K562 (cell line): ENCODE measurements at regions not wholly inside any gene's neighbourhood (a gene's known extent, or its start where the extent isn't known, plus 50 kb on each side); places are given as distances from the start of the nearest gene placed in this dataset.

Source experiments
- ATF6 ChIP-seq: sonication (generic); formaldehyde crosslinking; IDR thresholded peaks from 2 replicates; pipeline ENCODE4 v1.4.0; 2020; ENCODE audit warnings: mild to moderate bottlenecking, missing genetic modification reagents
- CBFA2T3 ChIP-seq: fragments of 450-650 bp; IDR thresholded peaks from 2 replicates; pipeline ENCODE4 v1.6.1; 2017
- EGR1 ChIP-seq: fragments of 450-650 bp; conservative IDR thresholded peaks from 2 replicates; pipeline ENCODE4 v1.6.1; 2017; ENCODE audit warnings: mild to moderate bottlenecking
- KDM1A ChIP-seq, 2 experiments: fragments of 450-650 bp; IDR thresholded peaks; 2 replicates each; pipeline ENCODE4 v1.6.1; 2016; ENCODE audit warnings: mild to moderate bottlenecking in 2 of 2
- SP1 ChIP-seq: sonication (generic); formaldehyde crosslinking; IDR thresholded peaks from 2 replicates; pipeline ENCODE4 v1.8.1; 2022; ENCODE audit warnings: mild to moderate bottlenecking, missing genetic modification reagents
- ZBTB40 ChIP-seq, 2 experiments: fragments of 450-650 bp in 1 of 2; sonication (generic) in 1 of 2; formaldehyde crosslinking in 1 of 2; IDR thresholded peaks; 2 replicates each; pipeline versions ENCODE4 v1.7.1 to v1.9.0; 2016 to 2022; ENCODE audit warnings: inconsistent platforms in 1 of 2, mild to moderate bottlenecking in 1 of 2, missing genetic modification reagents in 1 of 2
- ZBTB9 ChIP-seq: fragments of 450-650 bp; formaldehyde crosslinking; IDR thresholded peaks from 2 replicates; pipeline ENCODE4 v1.4.0; 2020; ENCODE audit warnings: mild to moderate bottlenecking, moderate library complexity

GRCh38 chr1:229158341-229158921 lies 112.5 kb upstream of the RAB4A start (continued):
- TF ChIP-seq ZBTB40 (IDR thresholded peaks at IDR 0.05), result no peak
- no peak for TF ChIP-seq ZBTB40 (CRISPR knock-in tag; IDR thresholded peaks at IDR 0.05)
- TF ChIP-seq KDM1A (IDR thresholded peaks at IDR 0.05), result no peak
- no peak for TF ChIP-seq ZBTB9 (CRISPR knock-in tag)
- no peak for TF ChIP-seq ATF6 (CRISPR knock-in tag)
- no peak for TF ChIP-seq SP1 (CRISPR knock-in tag)
- TF ChIP-seq CBFA2T3, result no peak
- TF ChIP-seq EGR1, result no peak
